ENCODE measurements at regions not wholly inside any gene's neighbourhood (a gene's known extent, or its start where the extent isn't known, plus 50 kb on each side); places are given as distances from the start of the nearest gene placed in this dataset.

- no peak for TF ChIP-seq ZFX (IDR thresholded peaks at IDR 0.05; ENCODE audit: borderline replicate concordance)
- TF ChIP-seq, protein P1, sequence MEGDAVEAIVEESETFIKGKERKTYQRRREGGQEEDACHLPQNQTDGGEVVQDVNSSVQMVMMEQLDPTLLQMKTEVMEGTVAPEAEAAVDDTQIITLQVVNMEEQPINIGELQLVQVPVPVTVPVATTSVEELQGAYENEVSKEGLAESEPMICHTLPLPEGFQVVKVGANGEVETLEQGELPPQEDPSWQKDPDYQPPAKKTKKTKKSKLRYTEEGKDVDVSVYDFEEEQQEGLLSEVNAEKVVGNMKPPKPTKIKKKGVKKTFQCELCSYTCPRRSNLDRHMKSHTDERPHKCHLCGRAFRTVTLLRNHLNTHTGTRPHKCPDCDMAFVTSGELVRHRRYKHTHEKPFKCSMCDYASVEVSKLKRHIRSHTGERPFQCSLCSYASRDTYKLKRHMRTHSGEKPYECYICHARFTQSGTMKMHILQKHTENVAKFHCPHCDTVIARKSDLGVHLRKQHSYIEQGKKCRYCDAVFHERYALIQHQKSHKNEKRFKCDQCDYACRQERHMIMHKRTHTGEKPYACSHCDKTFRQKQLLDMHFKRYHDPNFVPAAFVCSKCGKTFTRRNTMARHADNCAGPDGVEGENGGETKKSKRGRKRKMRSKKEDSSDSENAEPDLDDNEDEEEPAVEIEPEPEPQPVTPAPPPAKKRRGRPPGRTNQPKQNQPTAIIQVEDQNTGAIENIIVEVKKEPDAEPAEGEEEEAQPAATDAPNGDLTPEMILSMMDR (IDR thresholded peaks at IDR 0.05), result no peak
- no peak overlapping the region for H3K27ac ChIP-seq
These were observed 51.4 kb upstream of the GABRA2 start for GRCh38 chr4:46441136-46441859.

Data from 22Rv1 (cell line).